ENCODE measurements at regions not wholly inside any gene's neighbourhood (a gene's known extent, or its start where the extent isn't known, plus 50 kb on each side); places are given as distances from the start of the nearest gene placed in this dataset.
"Not testable (repeated sequence)": the region's sequence is repeated elsewhere in the genome, so short reads cannot be mapped to it uniquely, and the experiment has no call there.

DNA sequence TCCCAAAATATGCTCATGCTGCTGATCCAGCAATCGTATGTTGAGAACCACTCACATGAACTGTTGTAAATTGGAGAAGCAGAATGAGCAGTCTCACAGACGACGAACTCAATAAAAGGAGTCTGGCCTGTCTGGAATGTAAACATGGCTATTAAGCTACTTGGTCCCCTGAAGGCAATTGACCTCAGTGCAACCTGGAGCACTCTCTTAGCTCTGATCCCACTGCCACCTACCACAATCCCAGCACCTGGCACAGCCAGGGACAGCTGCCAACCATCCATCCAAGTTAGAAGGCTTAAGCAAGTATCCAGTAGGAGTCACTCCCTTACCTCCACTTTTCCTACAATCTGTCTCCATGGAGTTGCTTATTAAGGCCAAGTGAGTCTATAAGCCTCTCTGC is 406.9 kb upstream of the CLEC14A start:
- Mint-ChIP-seq H3K27me3 (peaks cover 0 to 3% of the 10 kb centered on the region in 2 donors), H3K36me3 (no peaks in the 10 kb centered on the region)

DNA sequence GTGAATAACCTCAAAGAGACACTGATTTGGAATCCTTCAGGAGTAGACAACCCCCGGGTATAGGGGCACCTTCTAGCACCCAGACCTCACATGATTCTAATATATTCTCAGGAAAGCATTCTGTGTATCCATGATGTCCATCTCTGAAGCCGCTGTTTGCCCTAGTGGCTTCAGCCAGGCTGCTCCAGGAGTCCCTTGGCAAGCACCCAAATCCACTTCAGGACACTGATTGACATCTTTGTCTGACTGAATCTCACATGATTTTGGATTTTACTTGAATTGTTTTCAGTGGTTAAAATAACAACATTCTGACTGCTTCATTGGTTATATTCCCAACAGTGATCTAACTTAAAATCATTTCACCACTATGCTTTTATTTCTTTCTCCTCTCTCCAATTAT is 390.5 kb upstream of the CLEC14A start:
- Histone ChIP-seq H3K9me3 (no peaks in the 10 kb centered on the region), H3K27ac (ENCODE audit: low read length) (no peak overlapping the region), H3K4me1 (ENCODE audit: control insufficient read depth in 1 of 2, extremely low read depth in 1 of 2, insufficient read depth in 2 of 2, low read length in 2 of 2) (no peaks in the 10 kb centered on the region), H3K4me3 (ENCODE audit: control insufficient read depth in 1 of 2, extremely low read depth in 1 of 2, low read length in 1 of 2) (no peak overlapping the region), H3K27me3 (replicated peaks in 1 of 2; ENCODE audit: control insufficient read depth in 2 of 2, extremely low read depth in 1 of 2, insufficient read depth in 2 of 2, low read length in 1 of 2) (no peaks in the 10 kb centered on the region), H3K36me3 (ENCODE audit: control insufficient read depth in 2 of 2, extremely low read depth in 1 of 2, insufficient read depth in 1 of 2, low read length in 1 of 2) (no peaks in the 10 kb centered on the region)
- CTCF ChIA-PET = no interaction called here
- Mint-ChIP-seq H3K9me3 (peaks cover 0 to 15% (median 3%) of the 10 kb centered on the region in 3 donors), H3K4me1 (no peaks in the 10 kb centered on the region), H3K27me3 (no peaks in the 10 kb centered on the region), H3K4me3 (no peak overlapping the region), H3K27ac (no peak overlapping the region), H3K36me3 (no peaks in the 10 kb centered on the region)
- 67% methylated on average over 2 of the region's 2 CpGs for WGBS (ENCODE audit: insufficient coverage)
- DNase-seq = no peak
- ATAC-seq (replicated peaks in 1 of 4) = no peak
- POLR2A ChIA-PET = no interaction called here

More for the DNA sequence above, 406.9 kb upstream of the CLEC14A start:
- H3K4me3 ChIP-seq (ENCODE audit: control insufficient read depth in 1 of 2, extremely low read depth in 1 of 2, low read length in 1 of 2) = no peak overlapping the region
- no peaks in the 10 kb centered on the region for H3K27me3 ChIP-seq (replicated peaks in 1 of 2; ENCODE audit: control insufficient read depth in 2 of 2, extremely low read depth in 1 of 2, insufficient read depth in 2 of 2, low read length in 1 of 2)
- Mint-ChIP-seq H3K4me3 (no peak overlapping the region), H3K9me3 (peaks cover 0 to 6% (median 3%) of the 10 kb centered on the region in 3 donors), H3K4me1 (no peaks in the 10 kb centered on the region), H3K27ac (no peak overlapping the region)
- ChIA-PET CTCF (no interaction called here), POLR2A (no interaction called here)
- no peaks in the 10 kb centered on the region for H3K36me3 ChIP-seq (ENCODE audit: control insufficient read depth in 2 of 2, extremely low read depth in 1 of 2, insufficient read depth in 1 of 2, low read length in 1 of 2)
- ATAC-seq (replicated peaks in 1 of 4) (no peak), DNase-seq (no peak)
- no peak overlapping the region for H3K27ac ChIP-seq (ENCODE audit: low read length)
- 60% methylated on average over 2 of the region's 3 CpGs for WGBS (ENCODE audit: insufficient coverage)
- H3K4me1 ChIP-seq (ENCODE audit: control insufficient read depth in 1 of 2, extremely low read depth in 1 of 2, insufficient read depth in 2 of 2, low read length in 2 of 2) = no peaks in the 10 kb centered on the region
- no peaks in the 10 kb centered on the region for H3K9me3 ChIP-seq

DNA sequence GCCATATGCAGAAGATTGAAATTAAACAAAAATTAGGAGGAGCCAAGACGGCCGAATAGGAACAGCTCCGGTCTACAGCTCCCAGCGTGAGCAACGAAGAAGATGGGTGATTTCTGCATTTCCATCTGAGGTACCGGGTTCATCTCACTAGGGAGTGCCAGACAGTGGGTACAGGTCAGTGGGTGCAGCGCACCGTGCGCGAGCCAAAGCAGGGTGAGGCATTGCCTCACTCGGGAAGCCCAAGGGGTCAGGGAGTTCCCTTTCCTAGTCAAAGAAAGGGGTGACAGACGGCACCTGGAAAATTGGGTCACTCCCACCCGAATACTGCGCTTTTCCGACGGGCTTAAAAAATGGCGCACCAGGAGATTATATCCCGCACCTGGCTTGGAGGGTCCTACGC is 379.0 kb upstream of the CLEC14A start:
- H3K36me3 ChIP-seq (ENCODE audit: control insufficient read depth in 2 of 2, extremely low read depth in 1 of 2, insufficient read depth in 1 of 2, low read length in 1 of 2); H3K27ac ChIP-seq (ENCODE audit: low read length); CTCF ChIA-PET; H3K27ac Mint-ChIP-seq; H3K4me3 Mint-ChIP-seq; H3K36me3 Mint-ChIP-seq; H3K4me1 Mint-ChIP-seq; H3K4me3 ChIP-seq (ENCODE audit: control insufficient read depth in 1 of 2, extremely low read depth in 1 of 2, low read length in 1 of 2); H3K27me3 Mint-ChIP-seq; DNase-seq; H3K4me1 ChIP-seq (ENCODE audit: control insufficient read depth in 1 of 2, extremely low read depth in 1 of 2, insufficient read depth in 2 of 2, low read length in 2 of 2); ATAC-seq (replicated peaks in 1 of 4); H3K27me3 ChIP-seq (replicated peaks in 1 of 2; ENCODE audit: control insufficient read depth in 2 of 2, extremely low read depth in 1 of 2, insufficient read depth in 2 of 2, low read length in 1 of 2); H3K9me3 ChIP-seq; POLR2A ChIA-PET: not testable (repeated sequence)
- H3K9me3 Mint-ChIP-seq = peaks cover 0 to 13% (median 7%) of the 10 kb centered on the region in 3 donors
- 93% methylated on average over 9 of the region's 19 CpGs for WGBS (ENCODE audit: insufficient coverage)

DNA sequence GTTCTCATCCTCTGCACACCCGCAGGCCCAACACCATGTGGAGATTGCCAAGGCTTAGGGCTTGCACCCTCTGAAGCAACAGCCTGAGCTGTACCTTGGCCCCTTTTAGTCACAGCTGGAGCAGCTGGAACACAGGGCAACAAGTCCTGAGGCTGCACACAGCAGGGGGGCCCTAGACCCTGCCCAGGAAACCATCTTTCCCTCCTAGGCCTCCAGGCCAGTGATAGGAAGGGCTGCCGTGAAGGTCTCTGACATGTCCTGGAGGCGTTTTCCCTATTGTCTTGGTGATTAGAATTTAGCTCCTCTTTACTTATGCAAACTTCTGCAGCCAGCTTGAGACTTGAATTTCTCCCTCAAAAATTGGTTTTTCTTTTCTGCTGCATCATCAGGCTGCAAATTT is 373.5 kb upstream of the CLEC14A start:
- Mint-ChIP-seq H3K36me3 (no peaks in the 10 kb centered on the region), H3K27me3 (no peaks in the 10 kb centered on the region), H3K9me3 (peaks cover 0 to 10% (median 6%) of the 10 kb centered on the region in 3 donors), H3K4me1 (no peaks in the 10 kb centered on the region), H3K27ac (no peak overlapping the region), H3K4me3 (no peak overlapping the region)
- Histone ChIP-seq H3K4me1 (ENCODE audit: control insufficient read depth in 1 of 2, extremely low read depth in 1 of 2, insufficient read depth in 2 of 2, low read length in 2 of 2) (no peaks in the 10 kb centered on the region), H3K9me3 (no peaks in the 10 kb centered on the region), H3K27me3 (replicated peaks in 1 of 2; ENCODE audit: control insufficient read depth in 2 of 2, extremely low read depth in 1 of 2, insufficient read depth in 2 of 2, low read length in 1 of 2) (peaks cover 0 to 8% of the 10 kb centered on the region in 2 experiments), H3K4me3 (ENCODE audit: control insufficient read depth in 1 of 2, extremely low read depth in 1 of 2, low read length in 1 of 2) (no peak overlapping the region), H3K27ac (ENCODE audit: low read length) (no peak overlapping the region), H3K36me3 (ENCODE audit: control insufficient read depth in 2 of 2, extremely low read depth in 1 of 2, insufficient read depth in 1 of 2, low read length in 1 of 2) (no peaks in the 10 kb centered on the region)
- WGBS (ENCODE audit: insufficient coverage) = 82% methylated on average over 1 of the region's 3 CpGs
- CTCF ChIA-PET = interaction anchor here in 1 of 2 donors (0.6 kb wide), 1 partner anchor 18 kb away, joined by 3 read pairs; no protein-coding TSS in a partner anchor
- DNase-seq = no peak
- no peak for ATAC-seq (replicated peaks in 1 of 4)
- POLR2A ChIA-PET = no interaction called here

- ChIA-PET CTCF (no interaction called here), POLR2A (no interaction called here)
- Histone ChIP-seq H3K36me3 (ENCODE audit: control insufficient read depth in 2 of 2, extremely low read depth in 1 of 2, insufficient read depth in 1 of 2, low read length in 1 of 2) (no peaks in the 10 kb centered on the region), H3K9me3 (no peaks in the 10 kb centered on the region), H3K4me1 (ENCODE audit: control insufficient read depth in 1 of 2, extremely low read depth in 1 of 2, insufficient read depth in 2 of 2, low read length in 2 of 2) (no peaks in the 10 kb centered on the region), H3K27ac (ENCODE audit: low read length) (no peak overlapping the region), H3K27me3 (replicated peaks in 1 of 2; ENCODE audit: control insufficient read depth in 2 of 2, extremely low read depth in 1 of 2, insufficient read depth in 2 of 2, low read length in 1 of 2) (peaks cover 0 to 8% of the 10 kb centered on the region in 2 experiments), H3K4me3 (ENCODE audit: control insufficient read depth in 1 of 2, extremely low read depth in 1 of 2, low read length in 1 of 2) (no peak overlapping the region)
- no peaks in the 10 kb centered on the region for H3K4me1 Mint-ChIP-seq
- DNase-seq (no peak), ATAC-seq (replicated peaks in 1 of 4) (no peak)
- H3K36me3 Mint-ChIP-seq = no peaks in the 10 kb centered on the region
- no peak overlapping the region for H3K4me3 Mint-ChIP-seq
- peaks cover 0 to 7% (median 4%) of the 10 kb centered on the region in 3 donors for H3K9me3 Mint-ChIP-seq
- no peak overlapping the region for H3K27ac Mint-ChIP-seq
- no peaks in the 10 kb centered on the region for H3K27me3 Mint-ChIP-seq
- 56% methylated on average over 2 of the region's 2 CpGs for WGBS (ENCODE audit: insufficient coverage)
Observed at GRCh38 chr14:38627163-38627562, 371.3 kb upstream of the CLEC14A start.

GRCh38 chr14:38623661-38624060 is 367.8 kb upstream of the CLEC14A start:
- ATAC-seq (replicated peaks in 1 of 4) (no peak), DNase-seq (no peak)
- no peak overlapping the region for H3K27ac Mint-ChIP-seq
- H3K4me1 ChIP-seq (ENCODE audit: control insufficient read depth in 1 of 2, extremely low read depth in 1 of 2, insufficient read depth in 2 of 2, low read length in 2 of 2) = no peaks in the 10 kb centered on the region
- CTCF ChIA-PET = no interaction called here
- H3K4me3 Mint-ChIP-seq = no peak overlapping the region
- POLR2A ChIA-PET = no interaction called here
- H3K4me3 ChIP-seq (ENCODE audit: control insufficient read depth in 1 of 2, extremely low read depth in 1 of 2, low read length in 1 of 2) = no peak overlapping the region
- H3K27me3 Mint-ChIP-seq = no peaks in the 10 kb centered on the region
- peaks cover 0 to 6% of the 10 kb centered on the region in 2 experiments for H3K27me3 ChIP-seq (replicated peaks in 1 of 2; ENCODE audit: control insufficient read depth in 2 of 2, extremely low read depth in 1 of 2, insufficient read depth in 2 of 2, low read length in 1 of 2)
- no peaks in the 10 kb centered on the region for H3K36me3 ChIP-seq (ENCODE audit: control insufficient read depth in 2 of 2, extremely low read depth in 1 of 2, insufficient read depth in 1 of 2, low read length in 1 of 2)
- WGBS (ENCODE audit: insufficient coverage) = no CpG with 5 or more reads among the region's 2 CpGs
- H3K27ac ChIP-seq (ENCODE audit: low read length) = no peak overlapping the region
- H3K9me3 Mint-ChIP-seq = peaks cover 0 to 4% (median 0%) of the 10 kb centered on the region in 3 donors
- no peaks in the 10 kb centered on the region for H3K4me1 Mint-ChIP-seq
- no peaks in the 10 kb centered on the region for H3K36me3 Mint-ChIP-seq
- no peaks in the 10 kb centered on the region for H3K9me3 ChIP-seq

- peaks cover 0 to 2% (median 0%) of the 10 kb centered on the region in 3 donors for H3K9me3 Mint-ChIP-seq
- ATAC-seq (replicated peaks in 1 of 4) (no peak), DNase-seq (no peak)
- CTCF ChIA-PET = no interaction called here
- H3K27ac Mint-ChIP-seq = no peak overlapping the region
- no peaks in the 10 kb centered on the region for H3K36me3 ChIP-seq (ENCODE audit: control insufficient read depth in 2 of 2, extremely low read depth in 1 of 2, insufficient read depth in 1 of 2, low read length in 1 of 2)
- no peaks in the 10 kb centered on the region for H3K9me3 ChIP-seq
- H3K36me3 Mint-ChIP-seq = no peaks in the 10 kb centered on the region
- POLR2A ChIA-PET = no interaction called here
- H3K4me1 Mint-ChIP-seq = no peaks in the 10 kb centered on the region
- WGBS (ENCODE audit: insufficient coverage) = 75% methylated on average over 1 of the region's 1 CpG
- H3K4me3 Mint-ChIP-seq = no peak overlapping the region
- H3K27me3 Mint-ChIP-seq = no peaks in the 10 kb centered on the region
- H3K4me1 ChIP-seq (ENCODE audit: control insufficient read depth in 1 of 2, extremely low read depth in 1 of 2, insufficient read depth in 2 of 2, low read length in 2 of 2) = no peaks in the 10 kb centered on the region
- H3K27ac ChIP-seq (ENCODE audit: low read length) = no peak overlapping the region
- no peak overlapping the region for H3K4me3 ChIP-seq (ENCODE audit: control insufficient read depth in 1 of 2, extremely low read depth in 1 of 2, low read length in 1 of 2)
- H3K27me3 ChIP-seq (replicated peaks in 1 of 2; ENCODE audit: control insufficient read depth in 2 of 2, extremely low read depth in 1 of 2, insufficient read depth in 2 of 2, low read length in 1 of 2) = no peaks in the 10 kb centered on the region
Observed at GRCh38 chr14:38618514-38618913, 362.6 kb upstream of the CLEC14A start.
